ENCODE measurements at regions not wholly inside any gene's neighbourhood (a gene's known extent, or its start where the extent isn't known, plus 50 kb on each side); places are given as distances from the start of the nearest gene placed in this dataset.

DNA sequence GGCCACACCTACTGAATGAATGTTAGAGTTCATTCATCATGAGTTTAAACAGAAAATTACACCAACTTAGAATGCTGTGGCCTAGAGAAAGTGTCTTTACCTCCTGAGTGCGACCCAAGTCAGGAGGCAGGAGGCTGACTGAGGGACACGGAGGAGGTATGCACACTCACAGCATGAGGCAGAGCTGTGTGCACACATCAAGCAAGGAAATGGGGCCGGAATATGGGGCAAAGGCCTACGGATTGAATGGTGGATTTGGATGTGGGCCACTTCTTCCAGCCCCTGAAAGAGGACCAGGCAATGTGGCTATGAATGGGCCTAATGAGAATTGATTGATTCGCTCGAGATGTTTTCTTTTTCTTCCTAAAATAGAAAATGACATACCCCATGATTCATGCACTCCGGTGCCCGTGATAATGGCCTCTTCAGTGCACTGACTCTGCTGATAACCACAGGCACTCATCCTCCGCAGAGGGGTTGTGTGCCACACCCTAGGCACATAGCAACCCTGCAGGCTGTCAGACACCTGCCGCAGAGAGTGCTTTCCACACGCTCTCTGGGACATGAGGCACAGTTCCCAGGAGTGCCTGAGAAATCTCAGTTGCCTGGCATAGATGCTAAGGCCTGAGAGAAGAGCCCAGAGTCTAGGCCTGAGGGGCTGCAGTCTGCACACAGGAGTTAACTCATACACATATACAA lies 155.5 kb downstream of the GLUL start (continued):
- TF ChIP-seq ZNF274 (IDR thresholded peaks at IDR 0.05; ENCODE audit: low read depth, low read length) (no peak), SIN3A (IDR thresholded peaks at IDR 0.05; ENCODE audit: low read depth) (peak; percentile 69; the same call in 1 of the 2 replicates), EZH2 (IDR thresholded peaks at IDR 0.05) (no peak)

GRCh38 chr1:182235604-182235951 lies 156.0 kb downstream of the GLUL start:
- DNase-seq (ENCODE audit: low read depth, low spot score) (no peak), ATAC-seq (peak; percentile 13)
- no peak overlapping the region for H3K4me3 ChIP-seq (replicated peaks in 1 of 2; ENCODE audit: low read depth in 1 of 2, low read length in 2 of 2)
- intact Hi-C loops (cut with micrococcal nuclease) = no loop called here
- no peaks in the 10 kb centered on the region for H3K9me2 ChIP-seq (ENCODE audit: insufficient read depth)
- H3K79me2 ChIP-seq (ENCODE audit: insufficient read depth, low read length) = no peaks in the 10 kb centered on the region
- ChIA-PET CTCF (no interaction called here), RAD21 (ENCODE audit: low non-redundant PET in 1 of 2, low total read pairs in 2 of 2, uncharacterized antibody in 2 of 2, unreplicated experiment in 2 of 2) (no interaction called here), POLR2A (no interaction called here)
- H3K9me3 ChIP-seq (ENCODE audit: control insufficient read depth in 1 of 2, insufficient read depth in 1 of 2, low read depth in 1 of 2, low read length in 2 of 2) = no peaks in the 10 kb centered on the region
- no TSS peak for BruUV-seq (replicated peaks)
- H3K27me3 ChIP-seq (ENCODE audit: insufficient read depth, low read length) = no peaks in the 10 kb centered on the region
- TF ChIP-seq ZNF274 (IDR thresholded peaks at IDR 0.05; ENCODE audit: low read depth, low read length) = no peak
- no peak for TF ChIP-seq ELF1 (IDR thresholded peaks at IDR 0.05; ENCODE audit: borderline replicate concordance, low read depth)
- H3K4me1 ChIP-seq (ENCODE audit: control insufficient read depth in 1 of 2, insufficient read depth in 2 of 2, low read length in 2 of 2) = peaks cover 19 to 26% of the 10 kb centered on the region in 2 experiments
- peak overlapping the region; percentile 25 for H2AFZ ChIP-seq (ENCODE audit: low read depth, low read length, poor library complexity, severe bottlenecking)
- no peak overlapping the region for H3K9ac ChIP-seq (ENCODE audit: low read length)
- H4K20me1 ChIP-seq (ENCODE audit: insufficient read depth) = no peaks in the 10 kb centered on the region
- H3K4me2 ChIP-seq (ENCODE audit: low read length) = peak overlapping the region; percentile 54
- no peaks in the 10 kb centered on the region for H3K36me3 ChIP-seq (ENCODE audit: control insufficient read depth in 1 of 2, insufficient read depth in 2 of 2, low read length in 2 of 2)
- 0 out of 2 replicates have a peak overlapping the region, but pooled peaks have one; percentile 13 for H3K27ac ChIP-seq (ENCODE audit: low read depth, low read length)

- CTCF ChIA-PET = no interaction called here
- BruUV-seq (replicated peaks) = no TSS peak
Observed at GRCh38 chr1:182229921-182230491, 161.6 kb downstream of the GLUL start.

More at GRCh38 chr1:182229921-182230491, 161.6 kb downstream of the GLUL start:
- Histone ChIP-seq H3K9ac (ENCODE audit: low read length) (no peak overlapping the region), H3K27ac (ENCODE audit: low read depth, low read length) (no peak overlapping the region), H2AFZ (ENCODE audit: low read depth, low read length, poor library complexity, severe bottlenecking) (no peak overlapping the region), H3K9me3 (ENCODE audit: control insufficient read depth in 1 of 2, insufficient read depth in 1 of 2, low read depth in 1 of 2, low read length in 2 of 2) (no peaks in the 10 kb centered on the region), H3K9me2 (ENCODE audit: insufficient read depth) (no peaks in the 10 kb centered on the region), H3K4me2 (ENCODE audit: low read length) (no peak overlapping the region), H4K20me1 (ENCODE audit: insufficient read depth) (no peaks in the 10 kb centered on the region), H3K36me3 (ENCODE audit: control insufficient read depth in 1 of 2, insufficient read depth in 2 of 2, low read length in 2 of 2) (no peaks in the 10 kb centered on the region), H3K4me1 (ENCODE audit: control insufficient read depth in 1 of 2, insufficient read depth in 2 of 2, low read length in 2 of 2) (no peaks in the 10 kb centered on the region; a peak in 1 of 4 replicates), H3K79me2 (ENCODE audit: insufficient read depth, low read length) (no peaks in the 10 kb centered on the region), H3K27me3 (ENCODE audit: insufficient read depth, low read length) (no peaks in the 10 kb centered on the region), H3K4me3 (replicated peaks in 1 of 2; ENCODE audit: low read depth in 1 of 2, low read length in 2 of 2) (no peak overlapping the region)
- ChIA-PET RAD21 (ENCODE audit: low non-redundant PET in 1 of 2, low total read pairs in 2 of 2, uncharacterized antibody in 2 of 2, unreplicated experiment in 2 of 2) (no interaction called here), POLR2A (no interaction called here)
- no peak for DNase-seq (ENCODE audit: low read depth, low spot score)
- TF ChIP-seq, protein P1, sequence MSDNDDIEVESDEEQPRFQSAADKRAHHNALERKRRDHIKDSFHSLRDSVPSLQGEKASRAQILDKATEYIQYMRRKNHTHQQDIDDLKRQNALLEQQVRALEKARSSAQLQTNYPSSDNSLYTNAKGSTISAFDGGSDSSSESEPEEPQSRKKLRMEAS (IDR thresholded peaks at IDR 0.05) = no peak
- no peak for TF ChIP-seq ELF1 (IDR thresholded peaks at IDR 0.05; ENCODE audit: borderline replicate concordance, low read depth)
- TF ChIP-seq POLR2AphosphoS5 (IDR thresholded peaks at IDR 0.05; ENCODE audit: low read depth, low read length) = no peak
- no peak for TF ChIP-seq SIN3A (IDR thresholded peaks at IDR 0.05; ENCODE audit: low read depth)
- no peak for TF ChIP-seq CEBPB (IDR thresholded peaks at IDR 0.05; ENCODE audit: low read depth)
- no peak for TF ChIP-seq JUND (IDR thresholded peaks at IDR 0.05)
- TF ChIP-seq EZH2 (IDR thresholded peaks at IDR 0.05) = no peak
- no peak for TF ChIP-seq EZH2phosphoT487 (IDR thresholded peaks at IDR 0.05; ENCODE audit: borderline replicate concordance)
- TF ChIP-seq, protein P2, sequence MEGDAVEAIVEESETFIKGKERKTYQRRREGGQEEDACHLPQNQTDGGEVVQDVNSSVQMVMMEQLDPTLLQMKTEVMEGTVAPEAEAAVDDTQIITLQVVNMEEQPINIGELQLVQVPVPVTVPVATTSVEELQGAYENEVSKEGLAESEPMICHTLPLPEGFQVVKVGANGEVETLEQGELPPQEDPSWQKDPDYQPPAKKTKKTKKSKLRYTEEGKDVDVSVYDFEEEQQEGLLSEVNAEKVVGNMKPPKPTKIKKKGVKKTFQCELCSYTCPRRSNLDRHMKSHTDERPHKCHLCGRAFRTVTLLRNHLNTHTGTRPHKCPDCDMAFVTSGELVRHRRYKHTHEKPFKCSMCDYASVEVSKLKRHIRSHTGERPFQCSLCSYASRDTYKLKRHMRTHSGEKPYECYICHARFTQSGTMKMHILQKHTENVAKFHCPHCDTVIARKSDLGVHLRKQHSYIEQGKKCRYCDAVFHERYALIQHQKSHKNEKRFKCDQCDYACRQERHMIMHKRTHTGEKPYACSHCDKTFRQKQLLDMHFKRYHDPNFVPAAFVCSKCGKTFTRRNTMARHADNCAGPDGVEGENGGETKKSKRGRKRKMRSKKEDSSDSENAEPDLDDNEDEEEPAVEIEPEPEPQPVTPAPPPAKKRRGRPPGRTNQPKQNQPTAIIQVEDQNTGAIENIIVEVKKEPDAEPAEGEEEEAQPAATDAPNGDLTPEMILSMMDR (IDR thresholded peaks at IDR 0.05 in 2 of 3, conservative IDR thresholded peaks at IDR 0.05 in 1 of 3; ENCODE audit: borderline replicate concordance in 1 of 3, insufficient read depth in 1 of 3, low read depth in 2 of 3, low read length in 2 of 3) = no peak
- no peak for TF ChIP-seq RAD21 (IDR thresholded peaks at IDR 0.05; ENCODE audit: low read depth)
- TF ChIP-seq SRF (IDR thresholded peaks at IDR 0.05; ENCODE audit: low read depth) = no peak
- TF ChIP-seq ZNF274 (IDR thresholded peaks at IDR 0.05; ENCODE audit: low read depth, low read length) = no peak
- ATAC-seq = no peak
- intact Hi-C loops (cut with micrococcal nuclease) = no loop called here

Measured in HCT116 (cell line).